Adrenal gland (tissue), 5 donors: ENCODE measurements at regions not wholly inside any gene's neighbourhood (a gene's known extent, or its start where the extent isn't known, plus 50 kb on each side); places are given as distances from the start of the nearest gene placed in this dataset.

Source experiments
- POLR2A ChIP-seq, 2 donors: fragments of 450-650 bp; IDR thresholded peaks; one replicate each; pipeline ENCODE4 v1.6.1; 2017; ENCODE audit warnings: antibody characterized with exemption in 2 of 2, mild to moderate bottlenecking in 2 of 2, moderate library complexity in 1 of 2
- TF ChIP-seq, protein P1 (sequence below), 6 experiments: fragments of 450-650 bp in 4 of 6; fragments of 200-600 bp in 2 of 6; sonication (generic) in 1 of 6; IDR thresholded peaks; 1 replicate in 5 of 6; 2 replicates in 1 of 6; pipeline versions ENCODE4 v1.5.1 to v1.8.0; 2016 to 2021; ENCODE audit warnings: antibody characterized with exemption in 6 of 6, mild to moderate bottlenecking in 2 of 6, moderate library complexity in 1 of 6
- donor health status: DM: no; HTN: no; CAD: no.

DNA sequence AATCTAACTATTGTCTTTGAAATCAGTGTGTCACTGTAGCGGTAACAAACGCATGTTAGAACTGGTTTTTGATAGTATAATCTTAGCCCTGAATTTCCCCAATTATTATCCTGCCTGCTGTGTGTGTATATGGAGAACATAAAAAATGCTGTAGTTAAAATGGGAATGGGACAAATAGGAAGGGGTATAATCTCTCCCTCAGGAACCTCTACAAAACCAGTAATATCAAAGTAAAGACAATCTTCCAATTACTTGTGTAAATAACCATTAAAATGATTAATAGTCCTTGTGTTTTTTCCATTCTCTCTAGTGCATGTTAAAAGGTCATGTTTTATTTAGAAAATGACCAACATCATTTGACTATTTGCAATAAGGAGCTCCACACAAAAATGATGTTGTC, 200.1 kb upstream of the TMTC1 start:
- TF ChIP-seq, protein P1, sequence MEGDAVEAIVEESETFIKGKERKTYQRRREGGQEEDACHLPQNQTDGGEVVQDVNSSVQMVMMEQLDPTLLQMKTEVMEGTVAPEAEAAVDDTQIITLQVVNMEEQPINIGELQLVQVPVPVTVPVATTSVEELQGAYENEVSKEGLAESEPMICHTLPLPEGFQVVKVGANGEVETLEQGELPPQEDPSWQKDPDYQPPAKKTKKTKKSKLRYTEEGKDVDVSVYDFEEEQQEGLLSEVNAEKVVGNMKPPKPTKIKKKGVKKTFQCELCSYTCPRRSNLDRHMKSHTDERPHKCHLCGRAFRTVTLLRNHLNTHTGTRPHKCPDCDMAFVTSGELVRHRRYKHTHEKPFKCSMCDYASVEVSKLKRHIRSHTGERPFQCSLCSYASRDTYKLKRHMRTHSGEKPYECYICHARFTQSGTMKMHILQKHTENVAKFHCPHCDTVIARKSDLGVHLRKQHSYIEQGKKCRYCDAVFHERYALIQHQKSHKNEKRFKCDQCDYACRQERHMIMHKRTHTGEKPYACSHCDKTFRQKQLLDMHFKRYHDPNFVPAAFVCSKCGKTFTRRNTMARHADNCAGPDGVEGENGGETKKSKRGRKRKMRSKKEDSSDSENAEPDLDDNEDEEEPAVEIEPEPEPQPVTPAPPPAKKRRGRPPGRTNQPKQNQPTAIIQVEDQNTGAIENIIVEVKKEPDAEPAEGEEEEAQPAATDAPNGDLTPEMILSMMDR (IDR thresholded peaks at IDR 0.05): no peak
- TF ChIP-seq POLR2A (IDR thresholded peaks at IDR 0.05): no peak
